Upper lobe of right lung (tissue), 1 donor: ENCODE measurements at regions not wholly inside any gene's neighbourhood (a gene's known extent, or its start where the extent isn't known, plus 50 kb on each side); places are given as distances from the start of the nearest gene placed in this dataset.

Experiments
- ATAC-seq: fragments of 200-7000 bp; cut with Tn5 transposase; one replicate; pipeline ENCODE4 v1.9.1; 2020; ENCODE audit warnings: mild to moderate bottlenecking, moderate library complexity
- DNase-seq: peaks from one replicate; pipeline ENCODE4 v3.0.0-alpha.2; 2020
- H3K27ac ChIP-seq: fragments of 200-600 bp; one replicate; pipeline ENCODE4 v1.8.0; 2022
- H3K27me3 ChIP-seq: fragments of 200-600 bp; one replicate; pipeline ENCODE4 v1.8.0; 2022; ENCODE audit warnings: mild to moderate bottlenecking
- H3K36me3 ChIP-seq: fragments of 200-600 bp; one replicate; pipeline ENCODE4 v1.8.0; 2022
- H3K4me1 ChIP-seq: fragments of 200-600 bp; one replicate; pipeline ENCODE4 v1.8.0; 2022
- H3K4me3 ChIP-seq: fragments of 200-600 bp; one replicate; pipeline ENCODE4 v1.8.0; 2022; ENCODE audit warnings: mild to moderate bottlenecking
- H3K9me3 ChIP-seq: fragments of 200-600 bp; one replicate; pipeline ENCODE4 v1.8.0; 2022
- intact Hi-C: fragments of 100-400 bp; cut with DNase I; formaldehyde crosslinking; loops from one replicate; pipeline ENCODE4 v1.11.0; 2022
- TF ChIP-seq, protein P1 (sequence below): fragments of 200-600 bp; IDR thresholded peaks from one replicate; pipeline ENCODE4 v1.8.0; 2022; ENCODE audit warnings: antibody characterized with exemption
- donor health status: DM: no; HTN: yes; CAD: no; lungs with severe emphysema.

DNA sequence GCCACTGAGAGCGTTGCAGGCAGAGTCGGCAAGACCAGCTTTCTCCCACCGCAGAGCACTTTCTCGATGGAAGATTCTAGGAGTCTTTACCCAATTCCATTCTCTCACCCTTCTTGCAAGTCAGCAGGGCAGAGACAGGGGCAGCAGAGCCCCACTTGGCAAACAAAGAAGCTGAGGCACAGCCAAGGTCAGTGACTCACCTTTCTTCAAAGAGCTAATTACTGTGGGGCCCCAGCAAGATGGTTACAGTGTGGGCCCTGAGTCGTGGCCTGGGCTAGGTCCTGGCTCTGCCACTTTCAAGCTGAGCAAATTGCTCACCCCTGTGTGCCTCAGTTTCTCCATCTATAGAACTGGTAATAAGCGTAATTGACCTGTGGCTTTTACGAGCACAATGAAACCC lies 277.0 kb downstream of the PREX1 start:
- ATAC-seq (no peak), DNase-seq (no peak)
- no peaks in the 10 kb centered on the region for H3K9me3 ChIP-seq
- no peaks in the 10 kb centered on the region for H3K36me3 ChIP-seq
- intact Hi-C loops: no loop called here
- no peak overlapping the region for H3K27ac ChIP-seq
- H3K4me3 ChIP-seq: no peak overlapping the region
- TF ChIP-seq, protein P1, sequence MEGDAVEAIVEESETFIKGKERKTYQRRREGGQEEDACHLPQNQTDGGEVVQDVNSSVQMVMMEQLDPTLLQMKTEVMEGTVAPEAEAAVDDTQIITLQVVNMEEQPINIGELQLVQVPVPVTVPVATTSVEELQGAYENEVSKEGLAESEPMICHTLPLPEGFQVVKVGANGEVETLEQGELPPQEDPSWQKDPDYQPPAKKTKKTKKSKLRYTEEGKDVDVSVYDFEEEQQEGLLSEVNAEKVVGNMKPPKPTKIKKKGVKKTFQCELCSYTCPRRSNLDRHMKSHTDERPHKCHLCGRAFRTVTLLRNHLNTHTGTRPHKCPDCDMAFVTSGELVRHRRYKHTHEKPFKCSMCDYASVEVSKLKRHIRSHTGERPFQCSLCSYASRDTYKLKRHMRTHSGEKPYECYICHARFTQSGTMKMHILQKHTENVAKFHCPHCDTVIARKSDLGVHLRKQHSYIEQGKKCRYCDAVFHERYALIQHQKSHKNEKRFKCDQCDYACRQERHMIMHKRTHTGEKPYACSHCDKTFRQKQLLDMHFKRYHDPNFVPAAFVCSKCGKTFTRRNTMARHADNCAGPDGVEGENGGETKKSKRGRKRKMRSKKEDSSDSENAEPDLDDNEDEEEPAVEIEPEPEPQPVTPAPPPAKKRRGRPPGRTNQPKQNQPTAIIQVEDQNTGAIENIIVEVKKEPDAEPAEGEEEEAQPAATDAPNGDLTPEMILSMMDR: no peak
- H3K4me1 ChIP-seq: no peaks in the 10 kb centered on the region
- H3K27me3 ChIP-seq: peaks cover 9% of the 10 kb centered on the region

DNA sequence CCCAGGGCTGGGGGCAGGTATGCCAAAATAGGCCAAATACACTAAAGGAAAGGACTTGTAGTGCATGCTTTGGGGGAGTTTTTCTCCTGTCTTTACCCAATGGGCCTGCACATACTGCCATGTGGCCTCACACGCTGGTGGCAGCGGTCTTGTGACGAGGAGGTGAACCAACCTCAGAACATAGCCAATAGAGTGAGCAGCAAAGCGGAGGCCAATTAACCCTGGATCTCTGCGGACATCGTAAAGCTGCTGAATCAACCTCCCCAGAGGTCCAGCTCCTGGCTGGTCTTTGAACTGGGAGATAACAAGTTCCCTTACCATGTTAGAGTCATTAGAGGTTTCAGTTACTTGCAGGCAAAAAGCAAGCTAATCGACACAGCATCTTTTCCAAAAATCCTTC lies 280.1 kb downstream of the PREX1 start:
- H3K4me1 ChIP-seq: no peaks in the 10 kb centered on the region
- H3K36me3 ChIP-seq: no peaks in the 10 kb centered on the region
- intact Hi-C loops: no loop called here
- ATAC-seq: no peak
- no peaks in the 10 kb centered on the region for H3K9me3 ChIP-seq
- H3K27me3 ChIP-seq: peaks cover 32% of the 10 kb centered on the region
- TF ChIP-seq, protein P1: no peak
- H3K4me3 ChIP-seq: no peak overlapping the region
- no peak overlapping the region for H3K27ac ChIP-seq
- DNase-seq: no peak

DNA sequence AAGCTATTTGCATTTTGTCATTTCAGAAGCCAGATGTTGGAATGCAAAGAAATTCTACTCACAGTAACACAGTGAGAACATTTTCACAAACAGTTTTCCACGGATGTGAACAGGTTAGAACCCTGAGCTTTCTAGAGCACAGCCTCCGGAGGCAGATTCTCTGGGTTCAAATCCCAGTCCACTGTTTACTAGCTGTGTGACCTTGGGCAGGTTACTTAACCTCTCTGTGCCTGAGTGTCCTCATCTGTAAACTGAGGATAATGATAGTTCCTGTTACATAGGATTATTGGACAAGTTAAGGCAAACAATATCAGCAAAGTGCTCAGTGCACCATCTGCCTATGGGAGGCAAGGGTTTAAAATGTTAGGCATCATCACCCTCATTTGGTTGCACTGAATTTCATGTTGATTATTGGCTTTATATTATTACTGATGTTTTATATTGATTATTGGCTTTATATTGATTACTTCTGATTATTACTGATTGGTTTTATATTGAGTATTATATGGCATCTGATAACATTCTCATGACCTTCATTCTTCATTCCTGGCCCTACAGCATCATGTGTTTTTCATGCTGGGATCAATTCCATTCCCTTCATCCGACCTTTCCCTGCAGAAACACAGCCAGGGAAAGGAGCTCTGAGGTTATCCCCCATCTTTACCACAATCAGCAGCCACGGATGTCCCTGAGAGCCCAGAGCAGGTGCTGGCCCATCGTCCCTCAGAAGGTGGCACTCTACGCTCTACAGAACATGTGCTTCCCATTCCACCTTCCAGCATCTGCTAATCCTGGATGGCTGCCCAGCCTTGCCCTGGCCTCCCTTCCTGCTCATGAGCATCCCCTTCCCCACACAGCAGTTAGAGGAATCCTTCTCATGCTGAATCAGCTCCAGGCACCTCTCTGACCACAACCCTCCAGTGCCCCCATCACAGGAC lies 283.1 kb downstream of the PREX1 start:
- DNase-seq (no peak), ATAC-seq (no peak)
- Histone ChIP-seq H3K27me3 (peaks cover 38% of the 10 kb centered on the region), H3K9me3 (no peaks in the 10 kb centered on the region), H3K36me3 (no peaks in the 10 kb centered on the region), H3K4me1 (no peaks in the 10 kb centered on the region), H3K4me3 (no peak overlapping the region), H3K27ac (no peak overlapping the region)
- TF ChIP-seq, protein P1: no peak
- intact Hi-C loops: no loop called here

DNA sequence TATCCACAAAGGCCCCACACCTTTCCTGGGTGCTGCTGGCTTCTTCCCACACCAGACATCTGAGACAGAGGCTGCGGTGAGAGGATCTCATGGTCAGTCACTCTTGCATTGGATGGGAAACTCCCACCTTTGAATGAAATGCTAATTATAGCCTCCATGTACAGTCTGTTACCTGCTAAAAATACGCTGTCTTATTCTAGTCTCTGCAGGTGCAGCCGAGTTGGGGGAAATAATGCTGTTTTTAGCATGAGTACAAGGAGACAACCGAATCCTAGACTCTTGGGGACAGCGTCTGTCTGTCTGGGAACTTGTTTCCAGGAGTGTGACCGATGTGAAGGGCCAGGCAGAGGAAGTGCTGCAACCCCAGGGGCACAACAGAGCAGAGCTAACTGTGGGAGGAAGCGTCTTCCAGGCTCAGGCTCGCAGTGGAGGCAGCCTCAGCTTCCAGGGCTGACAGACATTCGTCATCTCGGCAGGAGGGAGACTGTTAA lies 286.2 kb downstream of the PREX1 start:
- ATAC-seq: no peak
- no peak for DNase-seq
- Histone ChIP-seq H3K27me3 (peaks cover 38% of the 10 kb centered on the region), H3K4me3 (no peak overlapping the region), H3K4me1 (no peaks in the 10 kb centered on the region), H3K9me3 (no peaks in the 10 kb centered on the region), H3K27ac (no peak overlapping the region), H3K36me3 (no peaks in the 10 kb centered on the region)
- TF ChIP-seq, protein P1: no peak
- intact Hi-C loops: no loop called here

DNA sequence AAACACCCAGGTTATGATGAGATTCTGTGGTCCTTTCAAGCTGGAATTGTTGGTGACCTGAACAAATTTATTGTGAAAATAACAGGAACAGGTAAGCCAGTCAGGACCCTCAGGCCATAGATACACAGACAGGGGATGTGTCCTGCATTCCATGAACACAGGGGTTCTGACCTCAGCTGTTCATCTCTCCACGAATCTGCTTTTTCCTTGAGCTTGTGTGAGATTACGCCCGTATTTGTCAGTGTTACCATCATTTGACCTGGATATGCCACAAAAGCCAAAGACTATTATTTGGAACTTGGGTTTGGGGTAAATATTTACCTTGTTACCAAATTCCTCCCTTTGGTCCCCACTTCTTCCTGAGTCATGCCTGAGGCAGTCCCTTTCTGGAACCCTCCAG lies 288.9 kb downstream of the PREX1 start:
- intact Hi-C loops: no loop called here
- Histone ChIP-seq H3K27me3 (peaks cover 18% of the 10 kb centered on the region), H3K36me3 (no peaks in the 10 kb centered on the region), H3K9me3 (no peaks in the 10 kb centered on the region), H3K27ac (no peak overlapping the region), H3K4me1 (no peaks in the 10 kb centered on the region), H3K4me3 (no peak overlapping the region)
- DNase-seq (no peak), ATAC-seq (no peak)
- TF ChIP-seq, protein P1: no peak
